Lower leg skin (tissue), 3 donors: ENCODE measurements at regions not wholly inside any gene's neighbourhood (a gene's known extent, or its start where the extent isn't known, plus 50 kb on each side); places are given as distances from the start of the nearest gene placed in this dataset.

Source experiments
- POLR2A ChIP-seq, 2 donors: fragments of 450-650 bp; IDR thresholded peaks; one replicate each; pipeline ENCODE4 v1.6.1; 2016 to 2017; ENCODE audit warnings: antibody characterized with exemption in 2 of 2, mild to moderate bottlenecking in 1 of 2, moderate library complexity in 1 of 2
- TF ChIP-seq, protein P1 (sequence below), 3 donors: fragments of 450-650 bp; IDR thresholded peaks; one replicate each; pipeline ENCODE4 v1.5.1; 2016; ENCODE audit warnings: antibody characterized with exemption in 3 of 3, mild to moderate bottlenecking in 3 of 3, moderate library complexity in 2 of 3

DNA sequence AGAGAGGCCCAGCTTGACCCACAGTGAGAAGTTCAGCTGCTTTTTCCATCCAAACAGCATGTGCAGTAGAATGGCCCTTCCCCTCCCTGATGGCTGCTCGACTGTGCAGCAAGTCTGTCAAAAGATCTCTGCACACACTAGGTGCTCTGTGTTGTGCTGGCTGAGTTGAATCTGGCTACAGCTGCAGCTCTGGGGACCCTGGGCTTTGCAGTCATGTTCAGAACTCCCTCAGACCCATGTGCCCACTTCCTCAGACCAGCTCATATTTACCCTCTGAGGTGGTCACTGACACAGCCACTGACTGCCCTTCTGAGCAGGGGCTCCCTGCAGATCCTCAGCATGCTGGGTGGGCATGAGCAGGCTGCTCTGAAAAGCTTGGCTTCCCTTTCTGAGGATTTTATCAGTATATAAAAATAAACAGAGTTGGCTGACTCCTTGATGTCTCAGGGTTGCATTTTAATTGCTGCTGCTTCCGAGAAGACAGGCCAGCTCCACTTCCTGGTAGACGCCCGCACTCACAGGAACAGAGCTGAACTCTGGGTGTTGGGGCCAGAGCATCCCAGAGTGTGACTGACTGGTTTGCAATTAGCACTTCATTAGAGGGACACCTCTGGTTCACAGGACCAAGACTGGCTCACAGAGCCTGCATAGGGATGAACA lies 507.9 kb downstream of the RPS24 start:
- TF ChIP-seq POLR2A (IDR thresholded peaks at IDR 0.05) = no peak
- TF ChIP-seq, protein P1, sequence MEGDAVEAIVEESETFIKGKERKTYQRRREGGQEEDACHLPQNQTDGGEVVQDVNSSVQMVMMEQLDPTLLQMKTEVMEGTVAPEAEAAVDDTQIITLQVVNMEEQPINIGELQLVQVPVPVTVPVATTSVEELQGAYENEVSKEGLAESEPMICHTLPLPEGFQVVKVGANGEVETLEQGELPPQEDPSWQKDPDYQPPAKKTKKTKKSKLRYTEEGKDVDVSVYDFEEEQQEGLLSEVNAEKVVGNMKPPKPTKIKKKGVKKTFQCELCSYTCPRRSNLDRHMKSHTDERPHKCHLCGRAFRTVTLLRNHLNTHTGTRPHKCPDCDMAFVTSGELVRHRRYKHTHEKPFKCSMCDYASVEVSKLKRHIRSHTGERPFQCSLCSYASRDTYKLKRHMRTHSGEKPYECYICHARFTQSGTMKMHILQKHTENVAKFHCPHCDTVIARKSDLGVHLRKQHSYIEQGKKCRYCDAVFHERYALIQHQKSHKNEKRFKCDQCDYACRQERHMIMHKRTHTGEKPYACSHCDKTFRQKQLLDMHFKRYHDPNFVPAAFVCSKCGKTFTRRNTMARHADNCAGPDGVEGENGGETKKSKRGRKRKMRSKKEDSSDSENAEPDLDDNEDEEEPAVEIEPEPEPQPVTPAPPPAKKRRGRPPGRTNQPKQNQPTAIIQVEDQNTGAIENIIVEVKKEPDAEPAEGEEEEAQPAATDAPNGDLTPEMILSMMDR (IDR thresholded peaks at IDR 0.05) = no peak
